IPS DF 19.7 (cell line): ENCODE measurements at regions not wholly inside any gene's neighbourhood (a gene's known extent, or its start where the extent isn't known, plus 50 kb on each side); places are given as distances from the start of the nearest gene placed in this dataset.
A peak's percentile ranks its signal among the peaks of the same experiment; 100 is the strongest.
"Not testable (repeated sequence)": the region's sequence is repeated elsewhere in the genome, so short reads cannot be mapped to it uniquely, and the experiment has no call there.

Source experiments
- DNase-seq: peaks from one replicate; pipeline ENCODE4 v3.0.0-alpha.2; 2013; ENCODE audit warnings: low read depth, low spot score

GRCh38 chr16:29168515-29169259 lies 183.8 kb downstream of the LAT start:
- DNase-seq = not testable (repeated sequence)

- DNase-seq = not testable (repeated sequence)
Measured at GRCh38 chr16:29164442-29165089, 179.7 kb downstream of the LAT start.

- not testable (repeated sequence) for DNase-seq
Measured at GRCh38 chr16:29160171-29160570, 175.3 kb downstream of the LAT start.

GRCh38 chr16:29159603-29160002 lies 174.8 kb downstream of the LAT start:
- DNase-seq = not testable (repeated sequence)

- no peak for DNase-seq
Measured at GRCh38 chr16:29158785-29159184, 173.9 kb downstream of the LAT start.

- DNase-seq = not testable (repeated sequence)
Measured at GRCh38 chr16:29158031-29158784, 173.4 kb downstream of the LAT start.

- DNase-seq = peak; percentile 72
Measured at GRCh38 chr16:29157051-29157923, 172.4 kb downstream of the LAT start.

GRCh38 chr16:29156511-29156910 lies 171.7 kb downstream of the LAT start:
- DNase-seq = no peak

- not testable (repeated sequence) for DNase-seq
Measured at GRCh38 chr16:29155866-29156200, 171.0 kb downstream of the LAT start.

GRCh38 chr16:29155131-29155865 lies 170.4 kb downstream of the LAT start:
- not testable (repeated sequence) for DNase-seq

GRCh38 chr16:29154676-29155121 lies 169.8 kb downstream of the LAT start:
- DNase-seq = no peak

- DNase-seq = no peak
Measured at GRCh38 chr16:29154088-29154487, 169.2 kb downstream of the LAT start.

GRCh38 chr16:29153307-29153706 lies 168.5 kb downstream of the LAT start:
- not testable (repeated sequence) for DNase-seq

- DNase-seq = not testable (repeated sequence)
Measured at GRCh38 chr16:29152544-29153031, 167.7 kb downstream of the LAT start.

- DNase-seq = no peak
Measured at GRCh38 chr16:29151317-29151716, 166.5 kb downstream of the LAT start.

GRCh38 chr16:29149912-29150311 lies 165.1 kb downstream of the LAT start:
- DNase-seq = not testable (repeated sequence)

- DNase-seq = no peak
Measured at GRCh38 chr16:29148867-29149272, 164.0 kb downstream of the LAT start.

GRCh38 chr16:29148131-29148691 lies 163.4 kb downstream of the LAT start:
- DNase-seq = no peak

GRCh38 chr16:29147710-29148109 lies 162.9 kb downstream of the LAT start:
- DNase-seq = not testable (repeated sequence)
